Fibroblast of the aortic adventitia (primary cell): ENCODE measurements at regions not wholly inside any gene's neighbourhood (a gene's known extent, or its start where the extent isn't known, plus 50 kb on each side); places are given as distances from the start of the nearest gene placed in this dataset.

ENCODE experiments used
- DNase-seq: peaks from one replicate; pipeline ENCODE4 v3.0.0-alpha.2; 2010; ENCODE audit warnings: low read depth
- H3K4me3 ChIP-seq: 2 replicates; pipeline ENCODE4 v1.5.1; 2011; ENCODE audit warnings: low read depth, mild to moderate bottlenecking, control low read depth, low read length, moderate library complexity
- TF ChIP-seq, protein P1 (sequence below): IDR thresholded peaks from 2 replicates; pipeline ENCODE4 v1.5.1; 2011; ENCODE audit warnings: mild to moderate bottlenecking, low read length, control low read depth, inconsistent platforms; ENCODE audit not compliant: insufficient read depth

- peak; percentile 28 for DNase-seq
- no peak overlapping the region for H3K4me3 ChIP-seq
- TF ChIP-seq, protein P1, sequence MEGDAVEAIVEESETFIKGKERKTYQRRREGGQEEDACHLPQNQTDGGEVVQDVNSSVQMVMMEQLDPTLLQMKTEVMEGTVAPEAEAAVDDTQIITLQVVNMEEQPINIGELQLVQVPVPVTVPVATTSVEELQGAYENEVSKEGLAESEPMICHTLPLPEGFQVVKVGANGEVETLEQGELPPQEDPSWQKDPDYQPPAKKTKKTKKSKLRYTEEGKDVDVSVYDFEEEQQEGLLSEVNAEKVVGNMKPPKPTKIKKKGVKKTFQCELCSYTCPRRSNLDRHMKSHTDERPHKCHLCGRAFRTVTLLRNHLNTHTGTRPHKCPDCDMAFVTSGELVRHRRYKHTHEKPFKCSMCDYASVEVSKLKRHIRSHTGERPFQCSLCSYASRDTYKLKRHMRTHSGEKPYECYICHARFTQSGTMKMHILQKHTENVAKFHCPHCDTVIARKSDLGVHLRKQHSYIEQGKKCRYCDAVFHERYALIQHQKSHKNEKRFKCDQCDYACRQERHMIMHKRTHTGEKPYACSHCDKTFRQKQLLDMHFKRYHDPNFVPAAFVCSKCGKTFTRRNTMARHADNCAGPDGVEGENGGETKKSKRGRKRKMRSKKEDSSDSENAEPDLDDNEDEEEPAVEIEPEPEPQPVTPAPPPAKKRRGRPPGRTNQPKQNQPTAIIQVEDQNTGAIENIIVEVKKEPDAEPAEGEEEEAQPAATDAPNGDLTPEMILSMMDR = no peak
Observed at GRCh38 chr11:103587901-103588788, 448.3 kb upstream of the DDI1 start.

DNA sequence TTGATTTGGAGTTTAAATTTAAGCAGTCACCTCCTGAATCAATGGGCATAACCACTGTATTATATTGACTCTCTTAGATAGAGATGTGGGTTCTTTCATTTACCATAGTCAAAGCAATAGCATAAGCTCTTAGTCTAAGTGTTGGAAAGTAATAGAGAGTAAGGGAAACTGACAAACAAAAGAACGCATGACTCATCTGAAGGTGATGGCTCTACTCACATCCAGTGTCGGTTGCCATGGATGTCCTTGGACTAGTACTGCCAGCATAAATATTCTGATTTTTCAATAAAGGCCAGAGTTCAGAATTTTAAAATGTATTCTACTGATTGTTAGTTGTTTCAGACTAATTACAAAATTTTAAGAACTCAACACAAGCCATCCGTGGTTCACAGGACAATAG lies 444.9 kb upstream of the DDI1 start:
- DNase-seq = no peak
- TF ChIP-seq, protein P1 = no peak
- H3K4me3 ChIP-seq = no peak overlapping the region

- TF ChIP-seq, protein P1 = no peak
- H3K4me3 ChIP-seq = no peak overlapping the region
- DNase-seq = no peak
Observed at GRCh38 chr11:103594283-103594682, 442.2 kb upstream of the DDI1 start.

DNA sequence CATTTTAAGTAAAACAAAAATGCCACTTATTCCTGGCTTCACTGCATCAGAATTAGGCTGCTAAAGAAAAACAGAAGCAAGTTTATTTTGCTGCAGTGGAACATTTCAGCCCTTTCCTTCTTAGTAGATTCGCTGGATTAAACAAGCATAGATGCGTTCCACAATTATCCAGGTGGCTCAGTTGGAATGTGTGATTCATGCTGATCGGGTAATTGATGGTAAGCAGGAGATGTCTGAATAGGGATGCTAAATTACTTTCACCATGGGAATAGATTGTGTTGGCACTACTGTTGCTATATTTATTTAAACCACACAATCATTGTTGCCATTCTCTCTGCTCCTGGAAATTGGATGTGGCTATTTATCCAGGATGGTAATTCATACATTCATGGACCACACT lies 440.1 kb upstream of the DDI1 start:
- no peak overlapping the region for H3K4me3 ChIP-seq
- TF ChIP-seq, protein P1 = no peak
- no peak for DNase-seq

DNA sequence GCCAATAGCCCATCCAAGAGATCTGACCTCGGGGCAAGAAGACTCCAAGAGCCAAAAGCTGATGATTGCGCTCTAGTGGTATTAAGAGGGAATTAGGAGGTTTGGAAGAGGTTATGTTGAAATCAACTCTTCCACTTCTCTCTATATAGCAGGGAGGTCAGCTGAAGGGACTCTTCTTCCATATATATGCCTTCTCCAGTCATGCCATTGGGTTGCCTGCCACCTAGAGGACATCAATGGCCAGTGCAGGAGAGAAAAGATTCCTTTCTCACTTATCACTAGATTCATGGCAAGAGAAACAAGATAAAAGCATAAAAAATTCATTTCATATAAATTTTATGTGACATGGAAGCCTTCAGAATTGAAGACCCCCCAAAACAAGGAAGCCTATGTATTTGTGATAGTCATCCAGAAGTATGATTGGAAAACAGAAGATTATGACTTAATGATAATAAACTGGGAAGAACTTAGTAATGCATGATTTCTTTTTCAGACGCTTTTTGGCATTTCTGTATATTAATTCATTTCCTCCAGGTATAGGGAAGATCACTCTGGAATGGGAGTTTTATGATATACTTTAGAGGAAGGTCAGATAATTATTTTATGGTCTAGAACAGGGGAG lies 435.1 kb upstream of the DDI1 start:
- DNase-seq = peak; percentile 79
- TF ChIP-seq, protein P1 = peak; percentile 94
- H3K4me3 ChIP-seq = no peak overlapping the region

GRCh38 chr11:103602840-103603239 lies 433.6 kb upstream of the DDI1 start:
- TF ChIP-seq, protein P1 = no peak
- no peak for DNase-seq
- H3K4me3 ChIP-seq = no peak overlapping the region
